ENCODE measurements at regions not wholly inside any gene's neighbourhood (a gene's known extent, or its start where the extent isn't known, plus 50 kb on each side); places are given as distances from the start of the nearest gene placed in this dataset.

DNA sequence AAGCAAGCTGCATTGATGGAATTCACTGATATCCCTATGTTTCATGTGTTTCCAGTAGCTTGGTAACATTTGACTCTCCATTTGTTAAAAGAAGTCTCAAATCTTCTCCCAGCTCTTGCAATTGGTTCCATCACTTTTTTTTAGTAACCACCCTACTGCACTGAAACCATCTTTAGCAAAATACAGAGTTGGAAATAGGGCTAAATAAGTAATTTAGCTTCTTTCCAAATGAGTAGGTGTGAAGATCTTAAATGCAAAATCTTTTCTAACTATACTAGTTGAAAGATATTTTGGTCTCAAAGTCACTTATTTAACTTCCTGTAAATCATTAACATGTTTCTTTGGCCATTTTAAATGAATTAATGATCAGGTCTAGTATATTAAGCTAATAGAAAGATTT lies 138.1 kb downstream of the DIRAS2 start:
- TF ChIP-seq, protein P1, sequence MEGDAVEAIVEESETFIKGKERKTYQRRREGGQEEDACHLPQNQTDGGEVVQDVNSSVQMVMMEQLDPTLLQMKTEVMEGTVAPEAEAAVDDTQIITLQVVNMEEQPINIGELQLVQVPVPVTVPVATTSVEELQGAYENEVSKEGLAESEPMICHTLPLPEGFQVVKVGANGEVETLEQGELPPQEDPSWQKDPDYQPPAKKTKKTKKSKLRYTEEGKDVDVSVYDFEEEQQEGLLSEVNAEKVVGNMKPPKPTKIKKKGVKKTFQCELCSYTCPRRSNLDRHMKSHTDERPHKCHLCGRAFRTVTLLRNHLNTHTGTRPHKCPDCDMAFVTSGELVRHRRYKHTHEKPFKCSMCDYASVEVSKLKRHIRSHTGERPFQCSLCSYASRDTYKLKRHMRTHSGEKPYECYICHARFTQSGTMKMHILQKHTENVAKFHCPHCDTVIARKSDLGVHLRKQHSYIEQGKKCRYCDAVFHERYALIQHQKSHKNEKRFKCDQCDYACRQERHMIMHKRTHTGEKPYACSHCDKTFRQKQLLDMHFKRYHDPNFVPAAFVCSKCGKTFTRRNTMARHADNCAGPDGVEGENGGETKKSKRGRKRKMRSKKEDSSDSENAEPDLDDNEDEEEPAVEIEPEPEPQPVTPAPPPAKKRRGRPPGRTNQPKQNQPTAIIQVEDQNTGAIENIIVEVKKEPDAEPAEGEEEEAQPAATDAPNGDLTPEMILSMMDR (IDR thresholded peaks at IDR 0.05) = no peak

- TF ChIP-seq, protein P1 (IDR thresholded peaks at IDR 0.05) = no peak
These were observed 136.9 kb downstream of the DIRAS2 start for GRCh38 chr9:90505695-90506094.

GRCh38 chr9:90507621-90508020 lies 135.0 kb downstream of the DIRAS2 start:
- TF ChIP-seq, protein P1 (IDR thresholded peaks at IDR 0.05) = no peak

- TF ChIP-seq, protein P1 (IDR thresholded peaks at IDR 0.05) = no peak
These were observed 133.7 kb downstream of the DIRAS2 start for GRCh38 chr9:90508940-90509339.

- TF ChIP-seq, protein P1 (IDR thresholded peaks at IDR 0.05) = no peak
These were observed 130.9 kb downstream of the DIRAS2 start for GRCh38 chr9:90511711-90512110.

DNA sequence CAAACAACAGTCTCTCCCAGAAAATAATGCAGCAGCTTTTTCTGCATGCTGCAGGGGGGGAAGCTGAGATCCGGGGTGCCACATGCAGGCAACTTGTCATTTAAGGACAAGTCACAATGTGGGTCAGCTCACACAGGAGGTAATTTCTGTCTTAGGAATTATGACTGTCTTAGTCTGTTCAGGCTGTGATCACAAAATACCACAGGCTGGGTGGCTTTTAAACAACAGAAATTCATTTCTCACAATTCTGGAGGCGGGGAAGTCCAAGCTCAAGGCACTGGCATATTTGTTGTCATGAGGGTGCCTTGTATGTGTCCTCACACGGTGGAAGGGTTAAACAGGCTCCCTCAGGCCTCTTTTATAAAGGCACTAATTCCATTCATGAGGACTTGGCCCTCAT lies 127.7 kb downstream of the DIRAS2 start:
- TF ChIP-seq, protein P1 (IDR thresholded peaks at IDR 0.05) = no peak

GRCh38 chr9:90515510-90515909 lies 127.1 kb downstream of the DIRAS2 start:
- TF ChIP-seq, protein P1 (IDR thresholded peaks at IDR 0.05) = no peak

GRCh38 chr9:90517103-90517502 lies 125.5 kb downstream of the DIRAS2 start:
- TF ChIP-seq, protein P1 (IDR thresholded peaks at IDR 0.05) = no peak
